ENCODE measurements at regions not wholly inside any gene's neighbourhood (a gene's known extent, or its start where the extent isn't known, plus 50 kb on each side); places are given as distances from the start of the nearest gene placed in this dataset.
A peak's percentile ranks its signal among the peaks of the same experiment; 100 is the strongest.
"Not testable (repeated sequence)": the region's sequence is repeated elsewhere in the genome, so short reads cannot be mapped to it uniquely, and the experiment has no call there.

- DNase-seq, result no peak
These were observed 273.8 kb downstream of the RPS6KC1 start for GRCh38 chr1:213324859-213325258.

DNA sequence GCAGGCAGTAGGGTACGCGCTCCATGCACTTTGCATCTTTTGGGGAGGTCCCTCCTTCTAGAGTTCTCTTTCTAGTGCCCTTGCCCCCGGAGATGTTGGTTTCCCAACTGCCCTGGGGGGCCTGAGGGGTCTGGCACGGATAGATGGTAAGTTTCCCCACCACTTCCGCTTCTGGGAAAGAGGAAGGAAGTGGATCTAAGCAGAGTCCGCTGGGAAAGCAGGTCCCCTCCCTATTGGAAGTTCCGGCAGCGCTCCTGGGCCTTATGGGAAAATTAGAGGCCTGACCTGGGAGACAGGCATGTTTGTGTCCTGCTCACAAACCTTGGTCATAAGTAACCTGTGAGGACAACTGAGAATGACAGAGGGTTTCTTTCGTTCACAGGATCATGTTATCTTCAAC is 274.4 kb downstream of the RPS6KC1 start:
- DNase-seq, result no peak

GRCh38 chr1:213326281-213327016 is 275.4 kb downstream of the RPS6KC1 start:
- peak; percentile 46 for DNase-seq

- no peak for DNase-seq
These were observed 276.1 kb downstream of the RPS6KC1 start for GRCh38 chr1:213327017-213327667.

GRCh38 chr1:213329406-213330008 is 278.5 kb downstream of the RPS6KC1 start:
- no peak for DNase-seq

DNA sequence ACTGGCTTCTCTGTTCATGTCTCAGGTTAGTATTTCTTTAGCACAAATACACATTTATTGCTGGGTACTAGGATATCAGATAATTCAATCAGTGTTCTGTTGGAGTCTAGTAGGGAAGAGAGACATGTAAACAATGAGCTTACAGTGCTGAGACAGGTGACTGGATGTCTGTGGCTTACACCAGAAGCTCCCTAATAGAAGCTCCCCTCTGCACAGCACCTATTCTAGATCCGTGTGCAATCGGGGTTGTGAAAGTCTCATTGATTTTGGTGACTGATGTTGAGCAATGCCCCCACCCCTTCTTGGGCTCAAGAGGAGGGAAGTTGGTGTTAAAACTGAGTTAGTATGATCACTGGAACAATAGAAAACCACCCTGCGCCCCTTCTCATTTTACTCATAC is 279.2 kb downstream of the RPS6KC1 start:
- DNase-seq, result no peak

- no peak for DNase-seq
These were observed 280.7 kb downstream of the RPS6KC1 start for GRCh38 chr1:213331631-213332175.

- no peak for DNase-seq
These were observed 281.4 kb downstream of the RPS6KC1 start for GRCh38 chr1:213332491-213332890.

- no peak for DNase-seq
These were observed 282.1 kb downstream of the RPS6KC1 start for GRCh38 chr1:213333121-213333520.

GRCh38 chr1:213335084-213335483 is 284.0 kb downstream of the RPS6KC1 start:
- peak; percentile 90 for DNase-seq

- peak; percentile 31 for DNase-seq
These were observed 286.1 kb downstream of the RPS6KC1 start for GRCh38 chr1:213337025-213337678.

- DNase-seq, result peak; percentile 77
These were observed 289.6 kb downstream of the RPS6KC1 start for GRCh38 chr1:213340593-213340992.

DNA sequence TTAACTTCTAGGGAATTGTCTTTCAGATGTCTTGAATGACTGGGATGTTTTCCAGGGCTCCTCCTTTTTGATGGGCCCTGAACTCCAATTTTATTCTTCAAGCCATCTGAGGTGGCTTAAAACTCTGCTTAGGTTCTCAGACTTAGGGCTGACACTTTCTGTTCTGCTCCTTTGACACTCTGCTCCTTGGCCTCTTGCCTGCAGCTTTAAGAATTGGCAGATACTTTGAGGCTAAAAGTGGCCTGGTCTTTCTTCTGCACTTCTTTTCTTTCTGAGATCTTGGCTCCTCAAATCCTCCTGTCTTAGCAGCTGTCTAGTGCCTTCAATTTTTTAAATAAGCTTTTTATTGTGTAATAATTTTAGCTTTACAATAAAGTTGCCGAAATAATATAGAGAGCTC is 294.6 kb downstream of the RPS6KC1 start:
- no peak for DNase-seq

- DNase-seq, result no peak
These were observed 306.4 kb downstream of the RPS6KC1 start for GRCh38 chr1:213357403-213357802.

DNA sequence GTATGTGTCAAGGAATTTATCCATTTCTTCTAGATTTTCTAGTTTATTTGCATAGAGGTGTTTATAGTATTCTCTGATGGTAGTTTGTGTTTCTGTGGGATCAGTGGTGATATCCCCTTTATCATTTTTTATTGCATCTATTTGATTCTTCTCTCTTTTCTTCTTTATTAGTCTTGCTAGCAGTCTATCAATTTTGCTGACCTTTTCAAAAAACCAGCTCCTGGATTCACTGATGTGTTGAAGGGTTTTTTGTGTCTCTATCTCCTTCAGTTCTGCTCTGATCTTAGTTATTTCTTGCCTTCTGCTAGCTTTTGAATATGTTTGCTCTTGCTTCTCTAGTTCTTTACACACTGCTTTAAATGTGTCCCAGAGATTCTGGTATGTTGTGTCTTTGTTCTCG is 307.3 kb downstream of the RPS6KC1 start:
- not testable (repeated sequence) for DNase-seq

- no peak for DNase-seq
These were observed 311.6 kb downstream of the RPS6KC1 start for GRCh38 chr1:213362598-213362997.

DNA sequence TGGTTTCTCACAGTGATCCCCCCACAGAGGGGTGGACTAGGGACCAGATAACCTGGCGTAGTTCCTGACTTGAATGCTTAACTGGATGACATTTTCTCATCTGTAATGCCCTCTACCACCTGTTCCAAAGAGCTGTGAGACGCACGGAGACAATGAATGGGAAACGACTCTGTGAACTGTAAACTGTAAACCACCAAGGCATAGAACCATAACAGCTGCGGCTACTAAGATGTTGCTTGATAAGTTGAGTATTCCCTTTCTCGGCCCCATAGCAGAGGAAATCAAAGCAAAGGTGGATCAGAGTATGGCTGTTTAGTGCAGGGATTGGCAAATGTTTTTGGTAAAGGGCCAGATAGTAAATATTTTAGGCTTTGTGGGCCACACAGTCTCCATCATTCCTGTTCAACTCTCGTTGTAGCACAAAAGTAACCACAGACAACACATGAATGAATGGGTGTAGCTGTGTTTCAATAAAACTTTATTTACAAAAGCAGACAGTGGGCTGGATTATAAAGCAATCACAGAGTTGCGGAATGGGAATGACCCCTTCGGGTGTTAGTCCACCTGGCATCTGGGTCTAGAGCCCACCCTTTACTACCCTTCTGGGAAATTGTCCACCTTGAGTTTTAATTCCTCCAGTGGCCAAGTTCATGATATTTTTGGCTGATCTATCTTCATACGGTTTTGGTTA is 315.2 kb downstream of the RPS6KC1 start:
- DNase-seq, result no peak

DNA sequence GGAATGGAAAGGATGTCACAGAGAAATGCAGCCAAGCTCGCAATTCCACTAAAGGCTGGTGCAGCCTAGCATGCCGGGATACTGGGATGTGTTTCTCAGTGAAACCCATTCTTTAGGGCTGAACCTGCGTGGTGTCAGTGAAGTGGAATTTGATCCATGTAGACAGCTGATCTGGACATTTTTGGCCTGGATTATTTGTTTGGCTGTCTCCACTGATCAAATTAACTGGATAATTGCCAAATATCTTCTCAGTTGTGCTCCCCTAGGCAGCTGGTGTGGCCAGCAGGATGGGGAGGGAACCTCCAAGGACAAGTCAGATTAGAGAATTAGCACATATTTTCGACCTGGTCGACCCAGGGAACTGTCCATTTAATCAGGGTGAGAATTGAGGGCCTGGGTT is 318.4 kb downstream of the RPS6KC1 start:
- DNase-seq, result peak; percentile 30

GRCh38 chr1:213370523-213370922 is 319.5 kb downstream of the RPS6KC1 start:
- DNase-seq, result no peak

DNA sequence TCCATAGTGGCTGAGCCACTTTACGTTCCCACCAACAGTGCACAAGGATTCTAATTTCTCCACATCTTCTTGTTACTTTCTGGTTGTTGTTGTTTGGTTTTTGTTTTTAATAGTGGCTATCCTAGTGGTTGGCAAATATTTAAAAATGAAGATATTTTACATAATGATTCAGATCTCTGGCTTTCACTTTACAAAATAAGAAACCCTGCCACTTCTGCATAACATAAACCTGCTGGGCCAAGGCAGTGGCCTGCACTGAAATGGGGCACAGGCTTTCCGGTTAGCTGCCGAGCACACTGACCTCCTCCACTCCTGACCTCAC is 320.4 kb downstream of the RPS6KC1 start:
- no peak for DNase-seq

- peak; percentile 82 for DNase-seq
These were observed 321.0 kb downstream of the RPS6KC1 start for GRCh38 chr1:213371847-213372619.

GRCh38 chr1:213374369-213374768 is 323.3 kb downstream of the RPS6KC1 start:
- DNase-seq, result peak; percentile 80
